NB4 (cell line): ENCODE measurements at regions not wholly inside any gene's neighbourhood (a gene's known extent, or its start where the extent isn't known, plus 50 kb on each side); places are given as distances from the start of the nearest gene placed in this dataset.
"Not testable (repeated sequence)": the region's sequence is repeated elsewhere in the genome, so short reads cannot be mapped to it uniquely, and the experiment has no call there.

Experiments used
- DNase-seq: peaks from one replicate; pipeline ENCODE4 v3.0.0; 2010; ENCODE audit warnings: low read depth
- H3K4me3 ChIP-seq: one replicate; pipeline ENCODE4 v1.5.1; 2011; ENCODE audit warnings: mild to moderate bottlenecking, low read depth, low read length, moderate library complexity
- MYC ChIP-seq: IDR thresholded peaks from 2 replicates; pipeline ENCODE4 v1.6.1; 2011; ENCODE audit warnings: low read depth, low read length
- POLR2A ChIP-seq: IDR thresholded peaks from 2 replicates; pipeline ENCODE4 v1.6.1; 2011; ENCODE audit warnings: mild to moderate bottlenecking; ENCODE audit not compliant: insufficient read length; ENCODE audit errors: extremely low read depth
- TF ChIP-seq, protein P1 (sequence below): IDR thresholded peaks from 2 replicates; pipeline ENCODE4 v1.6.1; 2011; ENCODE audit warnings: low read depth, low read length
- TF ChIP-seq, protein P2 (sequence below): IDR thresholded peaks from one replicate; pipeline ENCODE4 v1.5.1; 2012; ENCODE audit warnings: low read depth, low read length

DNA sequence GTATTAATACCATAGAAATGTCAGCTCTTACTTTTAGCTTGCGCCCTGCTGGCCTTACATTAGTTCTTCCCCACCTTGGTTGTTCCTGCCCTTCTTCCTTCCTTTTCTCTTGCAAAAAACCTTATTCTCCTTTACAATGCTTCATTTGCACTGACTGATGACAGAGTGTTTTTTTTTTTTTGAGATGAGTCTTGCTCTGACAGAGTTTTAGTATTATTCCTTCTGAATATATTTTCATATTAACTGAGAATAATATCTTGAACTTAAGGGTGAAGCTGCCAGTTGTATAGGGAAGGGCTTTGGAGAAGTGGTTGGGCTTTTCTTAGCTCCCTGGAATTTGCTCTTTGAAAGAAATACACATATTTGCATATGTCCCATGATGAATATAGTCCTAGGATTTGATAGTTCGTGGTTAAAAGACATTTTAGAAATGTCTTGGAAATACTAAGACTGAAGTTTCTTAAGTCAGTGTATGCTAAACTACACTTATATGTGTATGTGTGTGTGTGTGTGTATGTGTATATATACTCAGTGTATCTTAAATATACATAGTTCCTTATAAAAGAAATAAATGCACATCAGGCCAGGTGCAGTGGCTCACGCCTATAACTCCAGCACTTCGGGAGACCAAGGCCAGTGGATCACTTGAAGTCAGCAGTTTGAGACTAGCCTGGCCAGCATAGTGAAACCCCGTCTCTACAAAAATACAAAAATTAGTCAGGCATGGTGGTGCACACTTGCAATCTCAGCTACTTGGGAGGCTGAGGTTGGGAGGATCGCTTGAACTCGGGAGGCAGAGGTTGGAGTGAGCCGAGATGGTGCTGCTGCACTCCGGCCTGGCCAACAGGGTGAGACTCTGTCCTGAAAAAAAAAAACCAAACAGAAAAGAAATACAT, 216.1 kb upstream of the MYLIP start:
- no peak for DNase-seq
- TF ChIP-seq, protein P1, sequence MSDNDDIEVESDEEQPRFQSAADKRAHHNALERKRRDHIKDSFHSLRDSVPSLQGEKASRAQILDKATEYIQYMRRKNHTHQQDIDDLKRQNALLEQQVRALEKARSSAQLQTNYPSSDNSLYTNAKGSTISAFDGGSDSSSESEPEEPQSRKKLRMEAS: no peak
- TF ChIP-seq MYC (no peak), POLR2A (no peak)
- TF ChIP-seq, protein P2, sequence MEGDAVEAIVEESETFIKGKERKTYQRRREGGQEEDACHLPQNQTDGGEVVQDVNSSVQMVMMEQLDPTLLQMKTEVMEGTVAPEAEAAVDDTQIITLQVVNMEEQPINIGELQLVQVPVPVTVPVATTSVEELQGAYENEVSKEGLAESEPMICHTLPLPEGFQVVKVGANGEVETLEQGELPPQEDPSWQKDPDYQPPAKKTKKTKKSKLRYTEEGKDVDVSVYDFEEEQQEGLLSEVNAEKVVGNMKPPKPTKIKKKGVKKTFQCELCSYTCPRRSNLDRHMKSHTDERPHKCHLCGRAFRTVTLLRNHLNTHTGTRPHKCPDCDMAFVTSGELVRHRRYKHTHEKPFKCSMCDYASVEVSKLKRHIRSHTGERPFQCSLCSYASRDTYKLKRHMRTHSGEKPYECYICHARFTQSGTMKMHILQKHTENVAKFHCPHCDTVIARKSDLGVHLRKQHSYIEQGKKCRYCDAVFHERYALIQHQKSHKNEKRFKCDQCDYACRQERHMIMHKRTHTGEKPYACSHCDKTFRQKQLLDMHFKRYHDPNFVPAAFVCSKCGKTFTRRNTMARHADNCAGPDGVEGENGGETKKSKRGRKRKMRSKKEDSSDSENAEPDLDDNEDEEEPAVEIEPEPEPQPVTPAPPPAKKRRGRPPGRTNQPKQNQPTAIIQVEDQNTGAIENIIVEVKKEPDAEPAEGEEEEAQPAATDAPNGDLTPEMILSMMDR: no peak
- no peak overlapping the region for H3K4me3 ChIP-seq

DNA sequence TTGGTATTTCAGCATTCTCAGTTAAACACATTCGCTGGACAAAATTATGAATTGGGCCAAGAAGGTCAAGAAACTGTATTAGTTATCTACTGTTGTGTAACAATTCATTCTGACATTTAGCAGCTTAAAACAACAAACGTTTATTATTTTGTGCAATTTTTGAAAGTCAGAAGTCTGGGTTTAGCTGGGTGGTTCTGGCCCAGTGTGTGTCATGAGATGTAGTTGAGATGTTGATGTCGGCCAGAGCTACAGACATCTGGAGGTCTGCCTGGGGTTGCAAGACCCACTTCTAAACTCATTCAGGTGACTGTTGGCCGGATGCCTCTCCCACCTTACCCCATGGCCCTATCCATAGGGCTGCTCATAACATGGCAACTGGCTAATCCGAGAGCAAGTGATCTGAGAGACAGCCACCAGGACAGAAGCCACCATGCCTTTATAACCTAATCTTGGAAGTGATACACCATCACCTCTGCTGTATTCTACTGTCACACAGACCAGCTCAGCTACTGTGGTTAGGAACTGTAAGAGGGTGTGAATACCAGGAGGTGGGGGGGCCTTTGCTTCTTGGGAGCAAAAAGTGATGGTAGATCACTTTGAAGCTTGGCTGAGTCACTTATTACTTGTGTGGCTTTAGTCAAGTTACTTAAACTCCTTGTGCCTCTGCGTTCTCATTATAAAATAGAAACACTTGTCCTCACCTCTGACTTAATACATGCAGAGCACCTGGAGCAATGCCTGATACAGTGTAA, 217.0 kb upstream of the MYLIP start:
- DNase-seq: no peak
- TF ChIP-seq POLR2A (no peak), MYC (no peak)
- TF ChIP-seq, protein P2: no peak
- TF ChIP-seq, protein P1: no peak
- H3K4me3 ChIP-seq: no peak overlapping the region

DNA sequence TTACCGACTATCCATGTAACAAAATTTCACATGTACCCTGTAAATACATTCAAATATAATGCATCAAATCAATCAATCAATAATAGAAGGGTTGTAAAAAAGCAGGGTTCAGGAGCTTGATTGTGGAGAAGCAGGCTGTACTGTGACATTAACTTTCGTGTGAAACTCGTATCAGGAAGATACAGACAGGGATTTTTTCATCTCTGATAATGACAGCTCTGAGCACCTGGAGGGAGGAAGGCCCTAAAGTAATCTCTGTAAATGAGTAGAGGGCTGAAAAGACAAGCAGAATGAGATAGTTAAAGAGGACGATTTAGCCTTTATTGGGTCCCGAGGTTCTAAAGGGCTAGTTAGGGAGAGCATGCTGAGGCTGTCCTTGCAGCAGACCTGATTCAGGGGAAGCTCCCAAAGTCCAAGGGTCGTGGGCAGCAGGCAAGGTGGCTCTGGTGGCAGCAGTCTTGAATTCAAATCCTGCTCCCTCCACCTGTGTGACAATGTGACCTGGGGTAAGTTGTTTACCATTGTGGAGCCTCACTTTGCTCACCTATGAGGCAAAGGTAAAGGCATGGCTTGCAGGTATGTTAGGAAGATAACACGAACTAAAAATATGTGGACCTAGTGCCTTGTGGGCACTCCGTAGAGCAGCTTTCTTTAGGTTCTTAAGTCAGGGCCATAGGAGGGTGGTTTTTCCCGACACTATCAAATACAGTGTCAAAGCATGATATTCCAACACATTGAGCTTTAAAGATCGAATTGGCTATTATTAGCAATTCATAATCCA, 219.4 kb upstream of the MYLIP start:
- no peak for DNase-seq
- TF ChIP-seq, protein P1: no peak
- TF ChIP-seq, protein P2: no peak
- TF ChIP-seq MYC (no peak), POLR2A (no peak)

DNA sequence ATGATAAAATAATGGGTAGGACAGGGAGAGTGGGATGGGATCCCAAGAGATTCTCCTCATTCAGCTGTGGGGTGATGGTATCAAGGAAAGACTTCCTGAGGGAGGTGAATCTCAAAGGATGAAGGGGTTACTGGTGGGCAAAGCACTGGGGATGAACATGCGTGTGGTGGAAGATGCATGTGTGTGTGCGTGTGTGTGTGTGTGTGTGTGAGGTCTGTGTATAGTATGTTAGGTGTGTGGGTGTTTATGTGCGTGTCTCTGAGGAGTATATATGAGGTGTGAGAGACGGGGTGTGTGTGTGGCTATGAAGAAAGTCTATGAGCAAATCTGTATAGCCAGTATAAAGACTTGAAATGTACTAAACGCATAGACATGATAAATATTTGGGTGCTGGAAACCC, 220.0 kb upstream of the MYLIP start:
- TF ChIP-seq, protein P1: no peak
- no peak for TF ChIP-seq POLR2A
- TF ChIP-seq, protein P2: no peak
- TF ChIP-seq MYC: no peak
- no peak for DNase-seq
- H3K4me3 ChIP-seq: no peak overlapping the region

More for the DNA sequence above, 219.4 kb upstream of the MYLIP start:
- H3K4me3 ChIP-seq: no peak overlapping the region

DNA sequence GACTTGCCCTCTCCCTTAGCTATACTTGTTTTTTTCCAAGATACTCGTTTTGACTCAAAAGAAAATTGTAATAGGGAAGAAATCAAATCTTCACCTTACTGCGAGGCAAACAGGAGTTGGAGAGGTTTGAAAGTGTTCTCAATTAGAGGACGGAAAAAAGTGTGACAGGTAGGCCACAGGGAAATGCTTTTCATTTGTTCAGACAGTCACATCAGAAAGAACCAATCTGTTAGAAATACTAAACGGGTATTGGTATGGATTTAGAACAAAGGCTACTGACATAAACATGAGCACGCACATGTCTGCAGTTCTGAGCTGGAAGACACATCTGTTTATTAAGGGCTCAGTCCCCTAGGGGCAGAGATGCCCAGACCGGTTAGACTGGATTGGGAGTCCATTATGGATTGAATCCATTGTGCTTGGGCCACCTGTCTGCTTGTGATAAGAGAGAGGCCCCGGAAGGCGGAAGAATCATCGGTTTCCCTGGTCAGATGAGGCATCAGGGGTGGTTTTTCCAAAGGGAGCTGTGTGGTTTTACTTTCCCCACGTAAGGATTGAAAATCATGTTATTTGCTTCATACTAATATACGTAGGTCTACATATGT, 220.9 kb upstream of the MYLIP start:
- no peak overlapping the region for H3K4me3 ChIP-seq
- DNase-seq: no peak
- TF ChIP-seq, protein P1: no peak
- no peak for TF ChIP-seq MYC
- TF ChIP-seq POLR2A: no peak
- TF ChIP-seq, protein P2: no peak

DNA sequence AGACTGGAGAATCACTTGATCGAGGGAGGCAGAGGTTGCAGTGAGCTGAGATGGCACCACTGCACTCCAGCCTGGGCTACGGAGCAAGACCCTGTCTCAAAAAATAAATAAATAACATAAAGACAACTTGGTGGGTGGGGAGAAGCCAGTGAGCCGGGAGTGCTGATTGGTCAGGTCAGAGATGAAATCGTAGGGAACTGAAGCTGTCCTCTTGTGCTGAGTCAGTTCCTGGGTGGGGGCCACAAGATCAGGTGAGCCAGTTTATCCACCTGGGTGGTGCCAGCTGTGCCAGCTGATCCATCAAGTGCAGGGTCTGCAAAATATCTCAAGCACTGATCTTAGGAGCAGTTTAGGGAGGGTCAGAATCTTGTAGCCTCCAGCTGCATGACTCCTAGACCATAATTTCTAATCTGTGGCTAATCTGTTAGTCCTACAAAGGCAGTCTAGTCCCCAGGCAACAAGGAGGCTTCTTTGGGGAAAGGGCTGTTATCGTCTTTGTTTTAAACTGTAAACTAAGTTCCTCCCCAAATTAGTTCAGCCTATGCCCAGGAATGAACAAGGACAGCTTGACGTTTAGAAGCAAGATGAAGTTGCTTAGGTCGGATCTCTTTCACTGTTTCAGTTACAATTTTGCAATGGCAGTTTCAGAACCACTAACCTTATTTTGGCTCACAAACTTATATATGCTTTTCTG, 221.5 kb upstream of the MYLIP start:
- H3K4me3 ChIP-seq: not testable (repeated sequence)
- peak; percentile 44 for DNase-seq
